Ascending aorta (tissue), 2 donors: ENCODE measurements at regions not wholly inside any gene's neighbourhood (a gene's known extent, or its start where the extent isn't known, plus 50 kb on each side); places are given as distances from the start of the nearest gene placed in this dataset.

ENCODE experiments used
- DNase-seq, 2 donors: peaks; one replicate each; pipeline ENCODE4 v3.0.0-alpha.2; 2019; ENCODE audit warnings: low spot score in 2 of 2
- H3K27ac ChIP-seq, 2 donors: fragments of 200-600 bp; sonication (generic); one replicate each; pipeline ENCODE4 v1.5.1; 2016 to 2017; ENCODE audit warnings: mild to moderate bottlenecking in 1 of 2
- H3K27me3 ChIP-seq: fragments of 200-600 bp; sonication (generic); one replicate; pipeline ENCODE4 v1.5.1; 2017
- H3K36me3 ChIP-seq, 2 donors: fragments of 200-600 bp; sonication (generic); one replicate each; pipeline ENCODE4 v1.5.1; 2016
- H3K4me1 ChIP-seq, 2 donors: fragments of 200-600 bp; sonication (generic); one replicate each; pipeline ENCODE4 v1.5.1; 2016 to 2017; ENCODE audit warnings: mild to moderate bottlenecking in 1 of 2
- H3K4me3 ChIP-seq, 2 donors: fragments of 200-600 bp; sonication (generic); one replicate each; pipeline ENCODE4 v1.5.1; 2016 to 2017; ENCODE audit warnings: mild to moderate bottlenecking in 1 of 2
- H3K9me3 ChIP-seq, 2 donors: fragments of 200-600 bp; sonication (generic); one replicate each; pipeline ENCODE4 v1.5.1; 2016
- intact Hi-C: fragments of 100-400 bp; cut with DNase I; formaldehyde crosslinking; loops from one replicate; pipeline ENCODE4 v1.15.1; 2023
- TF ChIP-seq, protein P1 (sequence below), 3 experiments: fragments of 200-600 bp in 2 of 3; fragments of 450-650 bp in 1 of 3; sonication (generic) in 2 of 3; IDR thresholded peaks; one replicate each; pipeline ENCODE4 v1.5.1; 2016 to 2019; ENCODE audit warnings: antibody characterized with exemption in 3 of 3, mild to moderate bottlenecking in 1 of 3, moderate library complexity in 1 of 3

GRCh38 chr5:115379622-115380344 is 83.3 kb upstream of the CCDC112 start:
- no peaks in the 10 kb centered on the region for H3K9me3 ChIP-seq
- H3K4me3 ChIP-seq, result no peak overlapping the region
- no peak for DNase-seq
- TF ChIP-seq, protein P1, sequence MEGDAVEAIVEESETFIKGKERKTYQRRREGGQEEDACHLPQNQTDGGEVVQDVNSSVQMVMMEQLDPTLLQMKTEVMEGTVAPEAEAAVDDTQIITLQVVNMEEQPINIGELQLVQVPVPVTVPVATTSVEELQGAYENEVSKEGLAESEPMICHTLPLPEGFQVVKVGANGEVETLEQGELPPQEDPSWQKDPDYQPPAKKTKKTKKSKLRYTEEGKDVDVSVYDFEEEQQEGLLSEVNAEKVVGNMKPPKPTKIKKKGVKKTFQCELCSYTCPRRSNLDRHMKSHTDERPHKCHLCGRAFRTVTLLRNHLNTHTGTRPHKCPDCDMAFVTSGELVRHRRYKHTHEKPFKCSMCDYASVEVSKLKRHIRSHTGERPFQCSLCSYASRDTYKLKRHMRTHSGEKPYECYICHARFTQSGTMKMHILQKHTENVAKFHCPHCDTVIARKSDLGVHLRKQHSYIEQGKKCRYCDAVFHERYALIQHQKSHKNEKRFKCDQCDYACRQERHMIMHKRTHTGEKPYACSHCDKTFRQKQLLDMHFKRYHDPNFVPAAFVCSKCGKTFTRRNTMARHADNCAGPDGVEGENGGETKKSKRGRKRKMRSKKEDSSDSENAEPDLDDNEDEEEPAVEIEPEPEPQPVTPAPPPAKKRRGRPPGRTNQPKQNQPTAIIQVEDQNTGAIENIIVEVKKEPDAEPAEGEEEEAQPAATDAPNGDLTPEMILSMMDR (IDR thresholded peaks at IDR 0.05), result no peak
- H3K27me3 ChIP-seq, result no peaks in the 10 kb centered on the region
- H3K4me1 ChIP-seq, result no peaks in the 10 kb centered on the region
- intact Hi-C loops, result no loop called here
- H3K36me3 ChIP-seq, result no peaks in the 10 kb centered on the region
- H3K27ac ChIP-seq, result no peak overlapping the region

DNA sequence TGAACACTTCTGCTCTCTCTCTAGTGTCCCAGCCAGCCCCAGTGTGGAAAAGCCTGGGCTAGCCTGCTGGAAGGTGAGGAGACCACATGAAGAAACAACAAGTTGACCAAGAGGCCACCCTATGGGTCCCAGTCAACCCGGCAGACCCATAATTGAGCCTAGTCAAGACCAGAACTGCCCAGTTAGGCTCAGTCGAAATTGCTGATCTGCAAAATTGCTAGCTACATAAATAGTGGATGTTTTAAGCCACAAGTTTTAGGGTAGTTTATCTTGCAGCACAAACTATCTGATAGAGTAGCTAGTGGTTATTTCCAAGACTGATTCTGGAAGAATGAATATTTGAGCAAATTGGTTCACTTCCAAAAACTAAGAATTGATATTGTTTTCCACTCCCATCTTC is 82.3 kb upstream of the CCDC112 start:
- no peaks in the 10 kb centered on the region for H3K9me3 ChIP-seq
- no peaks in the 10 kb centered on the region for H3K27me3 ChIP-seq
- no peaks in the 10 kb centered on the region for H3K36me3 ChIP-seq
- TF ChIP-seq, protein P1 (IDR thresholded peaks at IDR 0.05), result no peak
- intact Hi-C loops, result no loop called here
- no peak for DNase-seq
- H3K27ac ChIP-seq, result no peak overlapping the region
- no peaks in the 10 kb centered on the region for H3K4me1 ChIP-seq
- H3K4me3 ChIP-seq, result no peak overlapping the region

GRCh38 chr5:115377468-115378217 is 81.2 kb upstream of the CCDC112 start:
- H3K27me3 ChIP-seq, result no peaks in the 10 kb centered on the region
- H3K9me3 ChIP-seq, result no peaks in the 10 kb centered on the region
- H3K36me3 ChIP-seq, result no peaks in the 10 kb centered on the region
- intact Hi-C loops, result no loop called here
- DNase-seq, result no peak
- H3K4me1 ChIP-seq, result no peaks in the 10 kb centered on the region
- TF ChIP-seq, protein P1 (IDR thresholded peaks at IDR 0.05), result peak in 1 of 3 experiments; percentile 7
- no peak overlapping the region for H3K4me3 ChIP-seq
- H3K27ac ChIP-seq, result no peak overlapping the region

GRCh38 chr5:115375893-115376292 is 79.4 kb upstream of the CCDC112 start:
- H3K9me3 ChIP-seq, result no peaks in the 10 kb centered on the region
- intact Hi-C loops, result no loop called here
- TF ChIP-seq, protein P1 (IDR thresholded peaks at IDR 0.05), result no peak
- no peaks in the 10 kb centered on the region for H3K36me3 ChIP-seq
- DNase-seq, result no peak
- H3K4me1 ChIP-seq, result no peaks in the 10 kb centered on the region
- no peak overlapping the region for H3K27ac ChIP-seq
- H3K27me3 ChIP-seq, result no peaks in the 10 kb centered on the region
- H3K4me3 ChIP-seq, result no peak overlapping the region

DNA sequence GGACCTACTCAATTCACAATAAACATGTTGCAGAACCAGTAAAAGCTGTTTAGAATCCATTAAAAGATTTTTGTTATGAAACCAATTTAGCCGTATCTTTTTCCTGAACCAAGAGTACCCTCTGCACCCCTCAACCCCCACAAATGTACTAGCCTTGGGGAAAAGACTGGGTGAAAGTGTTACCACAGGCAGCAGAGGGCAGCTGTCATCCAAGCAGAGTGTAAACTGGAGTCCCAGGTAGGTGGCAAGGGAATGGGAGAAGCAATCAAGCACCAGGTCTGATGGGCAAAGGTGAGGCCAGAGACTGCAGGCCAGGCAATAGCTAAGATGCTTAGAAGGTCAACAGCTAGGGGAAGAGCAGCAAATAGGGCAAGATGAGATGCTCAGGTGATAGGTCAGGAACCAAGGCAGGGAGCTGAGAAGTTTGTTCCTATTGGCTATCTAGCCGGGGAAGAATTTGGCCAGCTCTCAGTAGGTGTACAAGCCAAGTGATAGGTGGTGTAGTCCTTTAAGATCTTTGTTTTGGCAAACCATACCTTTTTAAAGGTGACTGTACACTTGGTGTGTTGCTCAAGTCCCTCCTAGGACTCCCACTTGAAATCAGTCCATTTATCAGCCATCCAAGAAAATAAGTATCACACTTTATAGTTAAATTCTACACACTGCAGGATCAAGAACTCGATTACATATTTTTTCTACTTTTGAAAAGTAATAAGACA is 77.8 kb upstream of the CCDC112 start:
- Histone ChIP-seq H3K4me3 (no peak overlapping the region), H3K4me1 (no peaks in the 10 kb centered on the region), H3K9me3 (no peaks in the 10 kb centered on the region), H3K36me3 (no peaks in the 10 kb centered on the region), H3K27me3 (no peaks in the 10 kb centered on the region), H3K27ac (no peak overlapping the region)
- intact Hi-C loops, result no loop called here
- DNase-seq, result no peak
- TF ChIP-seq, protein P1 (IDR thresholded peaks at IDR 0.05), result no peak
